Gastrocnemius medialis (tissue), 4 donors: ENCODE measurements at regions not wholly inside any gene's neighbourhood (a gene's known extent, or its start where the extent isn't known, plus 50 kb on each side); places are given as distances from the start of the nearest gene placed in this dataset.

ENCODE experiments used
- POLR2A ChIP-seq, 2 donors: fragments of 450-650 bp; IDR thresholded peaks; one replicate each; pipeline ENCODE4 v1.6.1; 2017; ENCODE audit warnings: antibody characterized with exemption in 2 of 2, mild to moderate bottlenecking in 2 of 2, moderate library complexity in 2 of 2
- TF ChIP-seq, protein P1 (sequence below), 5 experiments: fragments of 450-650 bp in 3 of 5; fragments of 200-600 bp in 2 of 5; sonication (generic) in 2 of 5; IDR thresholded peaks in 4 of 5; conservative IDR thresholded peaks in 1 of 5; 1 replicate in 4 of 5; 2 replicates in 1 of 5; pipeline ENCODE4 v1.5.1; 2016 to 2019; ENCODE audit warnings: antibody characterized with exemption in 5 of 5, mild to moderate bottlenecking in 3 of 5, moderate library complexity in 3 of 5

DNA sequence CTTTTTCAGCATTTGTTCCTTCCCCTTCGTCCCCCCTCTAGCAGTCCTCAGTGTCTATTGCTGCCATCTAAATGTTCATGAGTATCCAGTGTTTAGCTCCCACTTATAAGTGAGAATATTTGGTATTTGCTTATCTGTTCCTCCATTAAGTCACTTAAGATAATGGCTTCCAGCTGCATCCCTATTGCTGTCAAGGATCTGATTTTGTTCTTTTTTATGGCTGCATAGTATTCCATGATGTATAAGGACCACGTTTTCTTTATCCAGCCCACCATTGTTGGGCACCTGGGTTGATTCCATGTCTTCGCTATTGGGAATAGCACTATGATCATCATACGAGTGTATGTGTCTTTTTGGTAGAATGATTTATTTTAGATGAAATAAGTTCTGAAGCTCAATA is 166.9 kb upstream of the NCK2 start:
- TF ChIP-seq, protein P1, sequence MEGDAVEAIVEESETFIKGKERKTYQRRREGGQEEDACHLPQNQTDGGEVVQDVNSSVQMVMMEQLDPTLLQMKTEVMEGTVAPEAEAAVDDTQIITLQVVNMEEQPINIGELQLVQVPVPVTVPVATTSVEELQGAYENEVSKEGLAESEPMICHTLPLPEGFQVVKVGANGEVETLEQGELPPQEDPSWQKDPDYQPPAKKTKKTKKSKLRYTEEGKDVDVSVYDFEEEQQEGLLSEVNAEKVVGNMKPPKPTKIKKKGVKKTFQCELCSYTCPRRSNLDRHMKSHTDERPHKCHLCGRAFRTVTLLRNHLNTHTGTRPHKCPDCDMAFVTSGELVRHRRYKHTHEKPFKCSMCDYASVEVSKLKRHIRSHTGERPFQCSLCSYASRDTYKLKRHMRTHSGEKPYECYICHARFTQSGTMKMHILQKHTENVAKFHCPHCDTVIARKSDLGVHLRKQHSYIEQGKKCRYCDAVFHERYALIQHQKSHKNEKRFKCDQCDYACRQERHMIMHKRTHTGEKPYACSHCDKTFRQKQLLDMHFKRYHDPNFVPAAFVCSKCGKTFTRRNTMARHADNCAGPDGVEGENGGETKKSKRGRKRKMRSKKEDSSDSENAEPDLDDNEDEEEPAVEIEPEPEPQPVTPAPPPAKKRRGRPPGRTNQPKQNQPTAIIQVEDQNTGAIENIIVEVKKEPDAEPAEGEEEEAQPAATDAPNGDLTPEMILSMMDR (IDR thresholded peaks at IDR 0.05 in 4 of 5, conservative IDR thresholded peaks at IDR 0.05 in 1 of 5), result no peak
- TF ChIP-seq POLR2A (IDR thresholded peaks at IDR 0.05), result no peak
